Heart left ventricle (tissue), 13 donors: ENCODE measurements at regions not wholly inside any gene's neighbourhood (a gene's known extent, or its start where the extent isn't known, plus 50 kb on each side); places are given as distances from the start of the nearest gene placed in this dataset.

Experiments used
- CTCF ChIP-seq, 12 donors: fragments of 200-600 bp; sonication (generic) in 4 of 12; IDR thresholded peaks; one replicate each; pipeline versions ENCODE4 v1.5.0 to v1.8.0; 2018 to 2022; ENCODE audit warnings: antibody characterized with exemption in 12 of 12, mild to moderate bottlenecking in 5 of 12
- POLR2A ChIP-seq, 2 donors: fragments of 450-650 bp; IDR thresholded peaks; one replicate each; pipeline ENCODE4 v1.6.1; 2017; ENCODE audit warnings: antibody characterized with exemption in 2 of 2, mild to moderate bottlenecking in 2 of 2, moderate library complexity in 2 of 2
- donor health status: ischemic (EF 13 %, LVEDD 7.1; RV severe dilation, severe dysfunction).
- donor health status: DM: no; HTN: yes; CAD: no.
- donor health status: DM: no; HTN: no; CAD: no.
- donor health status: ischemic (EF 25% LVEDD 6.9; RV normal size, moderate dysfunction).
- donor health status: ischemic (EF 25% LVEDD 5.7; RV mildly dilated, moderate dysfunction).
- donor health status: ischemic (EF 35%, LVEDD 5.7; RV mildly dilated, moderate dysfunction).
- donor health status: nonischemic (EF 11% LVEDD 7.7; RV severe dilation, severe dysfunction).
- donor health status: DM: yes; HTN: yes; CAD: no.
- donor health status: PGD.
- donor health status: ischemic (EF 29% LVEDD 5.4; RV normal size, mild dysfunction).
- donor health status: nonischemic (EF 23%, LVEDD 6.1; RV moderate dilation, normal function).

- TF ChIP-seq CTCF (IDR thresholded peaks at IDR 0.05): no peak
- no peak for TF ChIP-seq POLR2A (IDR thresholded peaks at IDR 0.05)
Measured at GRCh38 chr5:152882621-152883020, 477.5 kb upstream of the NMUR2 start.
